NT2/D1 (cell line): ENCODE measurements at regions not wholly inside any gene's neighbourhood (a gene's known extent, or its start where the extent isn't known, plus 50 kb on each side); places are given as distances from the start of the nearest gene placed in this dataset.

ENCODE experiments used
- SUZ12 ChIP-seq: IDR thresholded peaks from 2 replicates; pipeline ENCODE4 v1.6.1; 2011; ENCODE audit not compliant: insufficient read length, insufficient read depth; ENCODE audit errors: extremely low read depth
- ZNF274 ChIP-seq: IDR thresholded peaks from 2 replicates; pipeline ENCODE4 v1.6.1; 2011; ENCODE audit warnings: mild to moderate bottlenecking, low read depth, low read length

DNA sequence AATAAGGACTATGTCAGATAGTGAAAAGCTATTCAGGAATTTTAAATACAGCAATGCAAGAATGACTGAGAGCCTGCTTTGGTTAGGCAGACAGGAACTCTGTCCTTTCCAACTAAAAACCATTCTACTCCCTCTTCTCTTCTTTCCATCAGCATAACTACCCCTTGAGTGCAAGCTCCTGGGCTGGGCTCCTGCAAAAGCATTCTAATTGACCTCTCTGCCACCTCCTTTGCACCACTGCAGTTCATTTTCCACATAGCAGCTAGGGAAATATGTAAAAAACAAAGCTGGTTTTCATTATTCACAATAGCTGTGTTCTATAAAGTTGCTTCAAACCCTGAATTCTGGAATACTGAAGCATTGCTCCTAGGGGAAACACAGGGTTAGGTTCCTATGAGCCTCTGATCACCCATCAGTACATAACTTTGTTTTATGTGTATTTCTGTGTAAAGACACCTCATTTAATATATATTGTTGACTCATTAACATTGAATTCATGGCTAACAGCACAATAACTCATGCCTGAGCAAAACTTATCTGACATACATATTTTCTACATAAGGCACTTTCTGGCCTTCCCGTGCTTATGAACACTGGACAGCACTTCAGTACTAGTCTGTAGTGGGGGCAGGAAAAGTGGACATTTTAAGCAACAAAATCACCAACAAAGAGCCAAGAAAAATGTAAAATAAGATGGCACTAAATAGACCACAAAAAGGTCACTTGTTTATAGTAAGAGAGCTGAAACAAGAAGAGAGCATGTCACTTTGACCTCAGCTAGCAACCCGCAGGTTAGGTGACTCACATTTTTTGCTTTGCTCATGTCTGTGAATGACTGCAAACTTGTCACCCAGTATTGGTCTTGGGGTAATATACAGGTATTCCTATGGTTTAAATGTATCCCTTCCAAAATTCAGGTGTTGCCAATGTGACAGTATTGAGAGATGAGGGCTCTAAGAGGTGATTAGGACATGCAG lies 57.9 kb upstream of the IRF2BP2 start:
- no peak for TF ChIP-seq ZNF274
- no peak for TF ChIP-seq SUZ12
